Choroid plexus epithelial cell (primary cell): ENCODE measurements at regions not wholly inside any gene's neighbourhood (a gene's known extent, or its start where the extent isn't known, plus 50 kb on each side); places are given as distances from the start of the nearest gene placed in this dataset.
"Not testable (repeated sequence)": the region's sequence is repeated elsewhere in the genome, so short reads cannot be mapped to it uniquely, and the experiment has no call there.

Source experiments
- DNase-seq: peaks from one replicate; pipeline ENCODE4 v3.0.0-alpha.2; 2010; ENCODE audit warnings: low read depth
- H3K4me3 ChIP-seq: 2 replicates; pipeline ENCODE4 v1.5.1; 2011; ENCODE audit warnings: low read depth, mild to moderate bottlenecking, control low read depth, low read length, moderate library complexity
- CTCF ChIP-seq: conservative IDR thresholded peaks from 2 replicates; pipeline ENCODE4 v1.5.1; 2011; ENCODE audit warnings: low read depth, mild to moderate bottlenecking, control low read depth, inconsistent platforms, low read length, moderate library complexity

- H3K4me3 ChIP-seq, result no peak overlapping the region
- TF ChIP-seq CTCF, result no peak
- no peak for DNase-seq
These were observed 68.5 kb downstream of the RBM11 start for GRCh38 chr21:14284481-14284880.

- DNase-seq, H3K4me3 ChIP-seq: not testable (repeated sequence)
These were observed 65.4 kb downstream of the RBM11 start for GRCh38 chr21:14281188-14281900.
